Spleen (tissue), 7 donors: ENCODE measurements at regions not wholly inside any gene's neighbourhood (a gene's known extent, or its start where the extent isn't known, plus 50 kb on each side); places are given as distances from the start of the nearest gene placed in this dataset.

Experiments used
- POLR2AphosphoS5 ChIP-seq, 3 donors: sonication (generic); formaldehyde crosslinking; IDR thresholded peaks; one replicate each; pipeline ENCODE4 v1.5.1; 2017; ENCODE audit warnings: antibody characterized with exemption in 3 of 3
- TF ChIP-seq, protein P1 (sequence below), 11 experiments: fragments of 200-600 bp in 7 of 11; fragments of 450-650 bp in 4 of 11; sonication (generic) in 4 of 11; IDR thresholded peaks in 8 of 11; conservative IDR thresholded peaks in 3 of 11; 1 replicate in 7 of 11; 2 replicates in 4 of 11; pipeline versions ENCODE4 v1.4.0 to v1.8.0; 2016 to 2021; ENCODE audit warnings: antibody characterized with exemption in 11 of 11, inconsistent platforms in 4 of 11, mild to moderate bottlenecking in 1 of 11
- donor health status: DM: no; HTN: no; CAD: no; lungs with moderate emphysema.
- donor health status: DM: no; HTN: no; CAD: no.
- donor health status: DM: no; HTN: no; CAD: no.

GRCh38 chr4:29578329-29578728 lies 1141.8 kb upstream of the PCDH7 start:
- TF ChIP-seq, protein P1, sequence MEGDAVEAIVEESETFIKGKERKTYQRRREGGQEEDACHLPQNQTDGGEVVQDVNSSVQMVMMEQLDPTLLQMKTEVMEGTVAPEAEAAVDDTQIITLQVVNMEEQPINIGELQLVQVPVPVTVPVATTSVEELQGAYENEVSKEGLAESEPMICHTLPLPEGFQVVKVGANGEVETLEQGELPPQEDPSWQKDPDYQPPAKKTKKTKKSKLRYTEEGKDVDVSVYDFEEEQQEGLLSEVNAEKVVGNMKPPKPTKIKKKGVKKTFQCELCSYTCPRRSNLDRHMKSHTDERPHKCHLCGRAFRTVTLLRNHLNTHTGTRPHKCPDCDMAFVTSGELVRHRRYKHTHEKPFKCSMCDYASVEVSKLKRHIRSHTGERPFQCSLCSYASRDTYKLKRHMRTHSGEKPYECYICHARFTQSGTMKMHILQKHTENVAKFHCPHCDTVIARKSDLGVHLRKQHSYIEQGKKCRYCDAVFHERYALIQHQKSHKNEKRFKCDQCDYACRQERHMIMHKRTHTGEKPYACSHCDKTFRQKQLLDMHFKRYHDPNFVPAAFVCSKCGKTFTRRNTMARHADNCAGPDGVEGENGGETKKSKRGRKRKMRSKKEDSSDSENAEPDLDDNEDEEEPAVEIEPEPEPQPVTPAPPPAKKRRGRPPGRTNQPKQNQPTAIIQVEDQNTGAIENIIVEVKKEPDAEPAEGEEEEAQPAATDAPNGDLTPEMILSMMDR (IDR thresholded peaks at IDR 0.05 in 8 of 11, conservative IDR thresholded peaks at IDR 0.05 in 3 of 11) = no peak
- TF ChIP-seq POLR2AphosphoS5 (IDR thresholded peaks at IDR 0.05) = no peak
